ENCODE measurements at regions not wholly inside any gene's neighbourhood (a gene's known extent, or its start where the extent isn't known, plus 50 kb on each side); places are given as distances from the start of the nearest gene placed in this dataset.

GRCh38 chr5:165119175-165119574, 1613.8 kb downstream of the MAT2B start:
- DNase-seq (no peak), ATAC-seq (no peak)

- no peak for ATAC-seq
Observed at GRCh38 chr5:165126598-165126997, 1621.2 kb downstream of the MAT2B start.

GRCh38 chr5:165127941-165128340, 1622.5 kb downstream of the MAT2B start:
- no peak for ATAC-seq
- no peak for DNase-seq

More at GRCh38 chr5:165126598-165126997, 1621.2 kb downstream of the MAT2B start:
- no peak for DNase-seq

- DNase-seq: no peak
- no peak for ATAC-seq
Observed at GRCh38 chr5:165130656-165131055, 1625.2 kb downstream of the MAT2B start.

- ATAC-seq (no peak), DNase-seq (no peak)
Observed at GRCh38 chr5:165134155-165134554, 1628.7 kb downstream of the MAT2B start.

GRCh38 chr5:165135565-165135964, 1630.1 kb downstream of the MAT2B start:
- no peak for ATAC-seq

GRCh38 chr5:165137701-165138100, 1632.3 kb downstream of the MAT2B start:
- ATAC-seq (no peak), DNase-seq (no peak)

More at GRCh38 chr5:165135565-165135964, 1630.1 kb downstream of the MAT2B start:
- DNase-seq: no peak

- no peak for ATAC-seq
- no peak for DNase-seq
Observed at GRCh38 chr5:165138236-165138635, 1632.8 kb downstream of the MAT2B start.

GRCh38 chr5:165139262-165139661, 1633.8 kb downstream of the MAT2B start:
- no peak for DNase-seq
- no peak for ATAC-seq

- DNase-seq (no peak), ATAC-seq (no peak)
Observed at GRCh38 chr5:165139721-165140120, 1634.3 kb downstream of the MAT2B start.

GRCh38 chr5:165143741-165144140, 1638.3 kb downstream of the MAT2B start:
- DNase-seq (no peak), ATAC-seq (no peak)

GRCh38 chr5:165149431-165149830, 1644.0 kb downstream of the MAT2B start:
- ATAC-seq: no peak

GRCh38 chr5:165152058-165152457, 1646.6 kb downstream of the MAT2B start:
- DNase-seq (no peak), ATAC-seq (no peak)

More at GRCh38 chr5:165149431-165149830, 1644.0 kb downstream of the MAT2B start:
- no peak for DNase-seq

GRCh38 chr5:165157219-165157618, 1651.8 kb downstream of the MAT2B start:
- DNase-seq: no peak
- ATAC-seq: no peak

GRCh38 chr5:165161204-165161603, 1655.8 kb downstream of the MAT2B start:
- no peak for ATAC-seq
- DNase-seq: no peak

- DNase-seq (no peak), ATAC-seq (no peak)
Observed at GRCh38 chr5:165163861-165164260, 1658.4 kb downstream of the MAT2B start.

GRCh38 chr5:165173651-165174050, 1668.2 kb downstream of the MAT2B start:
- no peak for ATAC-seq

GRCh38 chr5:165175041-165175440, 1669.6 kb downstream of the MAT2B start:
- ATAC-seq: no peak
- no peak for DNase-seq

More at GRCh38 chr5:165173651-165174050, 1668.2 kb downstream of the MAT2B start:
- DNase-seq: no peak

GRCh38 chr5:165184183-165184582, 1678.8 kb downstream of the MAT2B start:
- DNase-seq: no peak
- no peak for ATAC-seq

- no peak for ATAC-seq
Observed at GRCh38 chr5:165185716-165186115, 1680.3 kb downstream of the MAT2B start.

GRCh38 chr5:165187815-165188214, 1682.4 kb downstream of the MAT2B start:
- ATAC-seq: no peak
- DNase-seq: no peak

More at GRCh38 chr5:165185716-165186115, 1680.3 kb downstream of the MAT2B start:
- DNase-seq: no peak

GRCh38 chr5:165188556-165189175, 1683.2 kb downstream of the MAT2B start:
- DNase-seq: no peak
- ATAC-seq: no peak

GRCh38 chr5:165196961-165197360, 1691.5 kb downstream of the MAT2B start:
- ATAC-seq: no peak
- no peak for DNase-seq

- DNase-seq (no peak), ATAC-seq (no peak)
Observed at GRCh38 chr5:165201369-165201768, 1696.0 kb downstream of the MAT2B start.
